HG03378 (cell line): ENCODE measurements at regions not wholly inside any gene's neighbourhood (a gene's known extent, or its start where the extent isn't known, plus 50 kb on each side); places are given as distances from the start of the nearest gene placed in this dataset.

Source experiments
- ATAC-seq: cut with Tn5 transposase; IDR thresholded peaks from one replicate; pipeline ENCODE4 v1.9.1; 2021; ENCODE audit warnings: mild to moderate bottlenecking, moderate library complexity; ENCODE audit not compliant: unreplicated experiment

DNA sequence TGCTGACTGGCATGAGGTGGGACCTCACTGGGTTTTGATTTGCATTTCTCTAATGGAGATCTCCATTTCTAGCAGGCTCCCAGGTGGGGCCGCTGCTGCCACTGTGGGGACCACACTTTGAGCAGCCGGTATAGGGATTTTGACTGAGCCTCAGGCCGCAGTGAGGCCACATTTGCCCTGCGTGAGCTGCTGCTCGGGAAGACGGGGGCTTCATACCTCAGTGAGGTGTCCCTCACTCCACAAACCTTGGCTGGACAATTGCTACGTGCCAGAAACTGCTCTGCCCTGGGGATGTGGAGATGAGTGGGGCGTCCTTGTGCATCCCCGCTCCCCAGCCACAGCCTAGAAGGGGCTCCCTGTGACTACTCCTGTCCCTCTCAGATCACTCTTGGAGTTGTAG lies 134.3 kb downstream of the ANKRD60 start:
- ATAC-seq = no peak

DNA sequence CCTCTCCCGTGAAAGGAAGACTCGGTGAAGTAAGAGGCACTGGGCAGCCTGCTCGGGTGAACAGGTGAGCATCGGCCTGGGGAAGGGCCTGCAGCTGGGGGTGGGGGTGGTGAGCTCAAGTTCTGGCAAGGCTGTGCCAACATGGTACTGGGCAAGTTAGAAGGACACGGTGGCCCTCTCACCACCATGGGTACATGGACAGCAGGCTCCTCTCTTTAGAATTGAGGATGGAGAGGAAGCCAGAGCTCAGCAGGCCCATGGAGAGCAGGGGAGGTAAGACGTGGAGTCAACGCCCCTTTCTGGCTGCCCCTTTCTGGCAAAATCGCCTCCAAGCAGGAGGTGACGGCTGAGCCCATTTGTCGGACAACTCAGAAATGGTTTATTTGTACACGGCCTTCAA lies 135.6 kb downstream of the ANKRD60 start:
- no peak for ATAC-seq

GRCh38 chr20:58092353-58092752 lies 136.1 kb downstream of the ANKRD60 start:
- ATAC-seq = no peak

GRCh38 chr20:58091810-58092209 lies 136.6 kb downstream of the ANKRD60 start:
- ATAC-seq = no peak

GRCh38 chr20:58090161-58090560 lies 138.3 kb downstream of the ANKRD60 start:
- no peak for ATAC-seq

- no peak for ATAC-seq
Measured at GRCh38 chr20:58088625-58089024, 139.8 kb downstream of the ANKRD60 start.

GRCh38 chr20:58088105-58088504 lies 140.3 kb downstream of the ANKRD60 start:
- no peak for ATAC-seq

DNA sequence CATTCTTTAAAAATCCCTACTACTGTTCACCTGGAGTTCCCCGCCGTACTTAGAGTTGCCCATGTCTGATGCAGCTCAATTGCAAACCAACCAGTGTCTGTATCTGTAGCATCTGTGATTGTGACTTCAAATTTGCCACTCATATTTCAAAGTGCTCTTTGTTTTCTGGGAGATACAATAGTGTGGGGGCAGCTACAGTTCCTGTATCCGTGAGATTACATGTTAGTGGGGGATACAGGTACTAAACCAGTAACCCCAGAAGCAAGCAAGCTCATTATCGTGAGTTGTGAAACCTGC lies 140.9 kb downstream of the ANKRD60 start:
- ATAC-seq = no peak

DNA sequence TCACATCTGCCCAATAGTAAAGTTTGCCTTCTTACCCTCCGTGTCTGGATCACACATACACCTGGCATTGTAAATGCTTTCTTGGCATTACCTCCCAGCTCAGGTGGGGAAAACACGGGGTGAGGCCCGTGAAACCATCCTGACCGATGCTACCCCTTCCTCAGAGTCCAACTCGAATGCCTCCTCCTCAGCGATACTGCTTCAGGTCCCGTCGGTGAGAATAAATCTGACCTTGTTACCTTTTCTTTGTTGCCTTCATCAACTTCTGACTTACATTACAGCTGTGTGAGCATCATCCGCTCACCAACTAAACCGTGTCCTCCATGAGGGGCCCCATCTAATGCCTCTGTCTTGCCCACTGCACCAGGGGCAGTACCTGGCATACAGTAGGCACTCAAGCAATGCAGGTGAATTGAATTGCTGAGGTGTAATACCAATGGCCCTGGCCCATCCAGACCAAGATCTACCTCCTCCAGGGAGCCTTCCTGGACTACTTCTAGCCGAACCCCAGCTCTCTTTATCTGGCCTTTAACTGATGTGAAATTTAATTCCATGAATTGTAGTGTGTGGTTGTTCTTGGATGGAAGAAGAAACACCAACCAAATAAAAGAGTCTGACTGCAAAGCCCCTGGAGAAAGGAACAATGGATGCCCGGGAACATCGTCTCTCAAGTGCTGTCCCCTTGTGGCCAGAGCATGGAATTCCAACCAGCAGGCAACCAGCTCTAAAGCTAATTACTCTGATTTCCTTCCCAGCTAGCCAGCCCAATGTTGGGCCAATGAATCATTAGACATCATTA lies 141.5 kb downstream of the ANKRD60 start:
- ATAC-seq = no peak

DNA sequence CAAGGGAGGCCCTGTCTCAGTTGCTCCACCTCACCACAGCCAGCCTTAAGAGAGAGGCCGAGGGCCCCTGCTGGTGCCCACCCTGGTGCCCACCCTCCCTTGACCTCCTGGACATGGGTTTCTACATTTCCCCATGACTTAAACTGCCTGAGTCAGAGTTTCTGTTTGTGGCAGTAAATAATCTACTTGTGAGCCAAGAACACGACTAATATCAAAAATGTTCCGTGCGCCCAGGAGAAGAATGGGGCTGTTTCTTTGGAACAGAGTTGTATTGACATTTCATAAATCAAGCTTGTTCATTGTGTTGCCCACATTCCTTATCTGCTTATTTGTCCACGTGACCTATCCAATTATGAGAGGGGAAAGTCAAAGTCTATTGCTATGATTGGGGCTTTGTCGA lies 143.5 kb downstream of the ANKRD60 start:
- ATAC-seq = no peak

DNA sequence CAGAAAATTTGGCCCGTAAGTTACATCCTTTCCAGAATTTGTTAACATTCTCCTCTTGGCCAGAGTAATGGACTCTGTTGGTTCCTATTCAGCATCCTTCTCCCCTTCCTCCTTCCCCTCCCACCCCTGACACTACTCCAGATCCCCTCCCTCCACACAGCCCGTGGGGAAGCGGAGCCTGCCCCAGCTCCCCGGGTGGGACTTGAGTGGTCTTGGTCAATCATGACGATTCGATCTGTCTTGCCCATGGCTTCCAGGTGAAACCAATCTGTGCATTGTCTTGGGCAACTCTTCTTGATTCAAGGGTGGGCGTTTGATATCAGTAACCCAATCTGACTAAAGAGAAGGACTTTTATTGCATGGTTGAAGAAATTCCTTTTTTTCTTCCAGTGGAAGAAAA lies 143.9 kb downstream of the ANKRD60 start:
- no peak for ATAC-seq

DNA sequence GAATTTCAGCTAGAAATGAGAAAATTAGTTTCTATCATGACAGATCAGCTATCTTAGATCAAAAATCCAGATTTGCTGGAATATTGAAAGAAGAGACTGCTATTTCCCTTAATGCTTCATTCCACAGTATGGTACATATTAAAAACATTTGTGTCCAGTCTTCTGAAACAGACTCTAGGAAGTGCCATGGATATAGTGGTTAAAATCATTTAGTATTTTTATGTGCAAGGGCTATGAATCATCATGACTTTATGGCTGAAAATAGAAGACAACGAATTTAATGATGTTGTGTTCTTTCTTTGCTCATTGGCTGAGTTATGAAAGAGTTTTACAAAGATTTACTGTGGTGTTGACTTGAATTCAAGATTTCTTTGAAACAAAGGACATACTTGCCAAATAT lies 146.6 kb downstream of the ANKRD60 start:
- no peak for ATAC-seq

DNA sequence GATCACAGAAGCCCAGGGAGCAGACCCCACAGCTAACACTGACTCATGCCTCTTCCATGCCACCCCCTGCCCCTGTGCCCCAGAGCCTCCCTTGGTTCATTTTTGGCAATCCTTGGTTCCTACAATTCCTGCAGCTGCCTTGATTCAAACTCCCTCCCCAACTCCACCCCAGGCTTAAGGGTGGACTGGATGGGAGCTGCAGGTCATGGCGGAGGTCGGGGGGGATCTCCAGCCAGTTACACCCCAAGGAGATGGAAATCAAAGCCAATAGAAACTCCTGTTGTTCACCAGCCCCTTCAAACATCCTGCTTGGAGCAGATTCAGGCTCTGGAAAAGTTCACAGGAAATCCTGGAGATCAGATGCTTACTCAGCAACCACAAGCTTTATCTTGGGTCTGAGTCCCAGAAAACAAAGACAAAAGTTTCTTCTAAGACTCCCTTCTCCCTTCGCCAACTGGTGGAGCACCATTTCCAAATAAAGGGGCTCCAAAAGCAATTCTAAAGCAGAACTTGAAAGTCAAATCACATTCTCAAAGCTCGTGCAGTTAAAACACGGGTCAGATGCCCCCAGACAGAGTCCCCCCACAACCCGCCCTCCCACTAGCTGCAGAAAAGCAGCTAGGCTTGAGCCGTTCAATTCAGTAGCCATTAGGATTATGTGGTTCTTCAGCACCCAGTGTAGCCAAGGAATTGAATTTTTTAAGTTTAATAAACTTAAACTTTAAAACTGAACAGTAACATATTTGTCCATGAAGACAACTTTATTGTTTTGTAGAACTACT lies 149.5 kb downstream of the ANKRD60 start:
- ATAC-seq = no peak

DNA sequence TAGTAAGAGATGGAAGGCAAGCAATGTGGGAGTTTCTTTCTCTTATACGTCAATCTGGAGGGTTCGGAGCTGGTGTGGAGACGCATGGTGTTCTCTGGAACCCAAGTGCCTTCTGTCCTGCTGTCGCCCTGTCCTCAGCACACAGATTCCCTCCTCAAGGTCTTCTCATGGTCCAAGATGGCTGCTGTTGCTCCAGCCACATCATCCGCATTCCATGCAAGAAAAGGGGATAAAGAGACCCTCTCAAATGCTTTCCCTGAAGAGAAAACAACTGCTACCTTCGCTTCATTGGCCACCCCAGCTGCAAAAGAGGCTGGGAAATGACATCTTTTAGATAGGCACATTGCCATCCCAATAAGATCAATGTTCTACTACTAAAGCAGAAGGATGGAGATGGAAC lies 151.2 kb downstream of the ANKRD60 start:
- ATAC-seq = no peak

- no peak for ATAC-seq
Measured at GRCh38 chr20:58076405-58076804, 152.0 kb downstream of the ANKRD60 start.

GRCh38 chr20:58075586-58076345 lies 152.7 kb downstream of the ANKRD60 start:
- ATAC-seq = no peak

- no peak for ATAC-seq
Measured at GRCh38 chr20:58073945-58074856, 154.3 kb downstream of the ANKRD60 start.

DNA sequence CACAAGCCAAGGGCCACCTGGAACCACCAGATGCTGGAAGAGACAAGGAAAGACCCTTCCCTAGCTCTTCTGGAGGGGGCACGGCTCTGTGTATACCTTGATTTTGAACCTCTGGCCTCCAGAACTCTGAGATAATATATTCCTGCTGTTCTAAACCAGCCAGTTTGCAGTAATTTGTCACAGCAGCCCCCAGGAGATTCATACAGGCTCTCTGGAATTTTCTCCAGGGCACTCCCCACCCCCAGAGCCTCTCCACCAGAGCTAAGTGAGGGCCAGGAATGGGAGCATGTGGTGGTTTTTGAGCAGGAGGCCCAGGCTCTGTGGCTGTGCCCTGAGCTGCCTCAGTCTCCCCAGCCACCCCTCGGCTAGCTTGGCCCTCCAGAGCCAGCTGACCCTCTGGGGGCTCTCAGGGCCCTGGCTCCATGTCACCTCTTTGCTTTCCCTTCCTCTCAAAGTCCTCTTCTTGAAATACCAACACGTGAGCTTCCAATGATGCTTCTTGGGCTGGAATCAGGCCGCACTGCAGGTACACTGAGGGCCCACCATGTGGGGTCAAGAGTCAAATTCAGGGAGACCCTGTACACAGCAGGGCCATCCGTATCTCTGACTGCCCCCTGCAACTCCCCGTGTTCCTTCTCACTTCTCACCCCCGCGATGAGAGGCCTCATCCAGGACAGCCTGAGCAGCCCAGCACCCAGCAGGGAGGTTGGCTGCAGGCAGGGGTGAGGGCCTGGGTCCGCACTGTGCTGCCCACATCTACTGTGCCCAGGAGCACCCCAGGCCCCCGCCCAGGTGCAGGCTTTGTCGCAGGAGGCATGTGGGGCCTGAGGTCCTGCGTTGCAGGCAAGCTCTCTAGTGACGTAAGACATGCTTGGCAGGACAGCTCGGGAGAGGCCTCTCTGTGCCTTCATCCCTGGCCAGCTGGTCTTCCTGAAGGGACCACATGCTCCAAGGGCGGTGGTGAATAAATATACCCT lies 155.5 kb downstream of the ANKRD60 start:
- ATAC-seq = no peak

- ATAC-seq = no peak
Measured at GRCh38 chr20:58071991-58072390, 156.5 kb downstream of the ANKRD60 start.

GRCh38 chr20:58071298-58071697 lies 157.2 kb downstream of the ANKRD60 start:
- ATAC-seq = no peak
